GM13977 (cell line): ENCODE measurements at regions not wholly inside any gene's neighbourhood (a gene's known extent, or its start where the extent isn't known, plus 50 kb on each side); places are given as distances from the start of the nearest gene placed in this dataset.

Experiments
- DNase-seq: peaks from one replicate; pipeline ENCODE4 v3.0.0; 2012; ENCODE audit warnings: low spot score
- in situ Hi-C: fragments of 300-500 bp; cut with MboI; formaldehyde crosslinking; loops from one replicate; pipeline ENCODE4 v1.12.0; 2022; ENCODE audit warnings: low sequenced_read_pairs, low pct_unique_long_range_greater_than_20kb, mixed read lengths, inconsistent platforms; ENCODE audit not compliant: unreplicated experiment
- TF ChIP-seq, protein P1 (sequence below): IDR thresholded peaks from 2 replicates; pipeline ENCODE4 v1.5.1; 2012; ENCODE audit warnings: mild to moderate bottlenecking, control low read depth; ENCODE audit not compliant: insufficient read depth; ENCODE audit errors: extremely low read depth, missing control alignments

DNA sequence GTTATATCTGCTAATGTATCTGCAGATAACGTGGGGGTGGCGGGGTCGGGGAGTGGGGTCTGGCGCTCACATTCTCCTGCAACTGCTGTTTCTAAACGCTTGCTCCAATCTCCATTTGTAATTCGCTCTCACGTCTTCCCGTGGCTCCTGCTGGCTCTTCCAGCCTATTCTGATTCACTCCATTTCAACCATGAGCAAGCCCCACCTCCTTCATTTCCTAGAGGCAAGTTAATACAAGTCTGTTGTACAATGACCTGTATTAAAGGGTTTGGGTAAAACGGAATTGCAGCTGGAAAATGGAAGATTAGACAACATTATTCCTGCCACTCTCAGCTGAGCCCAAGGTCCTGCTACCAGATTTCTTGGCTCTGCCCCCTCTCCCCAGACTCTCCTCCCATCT lies 132.3 kb downstream of the CSNK2A3 start:
- in situ Hi-C loops: no loop called here
- TF ChIP-seq, protein P1, sequence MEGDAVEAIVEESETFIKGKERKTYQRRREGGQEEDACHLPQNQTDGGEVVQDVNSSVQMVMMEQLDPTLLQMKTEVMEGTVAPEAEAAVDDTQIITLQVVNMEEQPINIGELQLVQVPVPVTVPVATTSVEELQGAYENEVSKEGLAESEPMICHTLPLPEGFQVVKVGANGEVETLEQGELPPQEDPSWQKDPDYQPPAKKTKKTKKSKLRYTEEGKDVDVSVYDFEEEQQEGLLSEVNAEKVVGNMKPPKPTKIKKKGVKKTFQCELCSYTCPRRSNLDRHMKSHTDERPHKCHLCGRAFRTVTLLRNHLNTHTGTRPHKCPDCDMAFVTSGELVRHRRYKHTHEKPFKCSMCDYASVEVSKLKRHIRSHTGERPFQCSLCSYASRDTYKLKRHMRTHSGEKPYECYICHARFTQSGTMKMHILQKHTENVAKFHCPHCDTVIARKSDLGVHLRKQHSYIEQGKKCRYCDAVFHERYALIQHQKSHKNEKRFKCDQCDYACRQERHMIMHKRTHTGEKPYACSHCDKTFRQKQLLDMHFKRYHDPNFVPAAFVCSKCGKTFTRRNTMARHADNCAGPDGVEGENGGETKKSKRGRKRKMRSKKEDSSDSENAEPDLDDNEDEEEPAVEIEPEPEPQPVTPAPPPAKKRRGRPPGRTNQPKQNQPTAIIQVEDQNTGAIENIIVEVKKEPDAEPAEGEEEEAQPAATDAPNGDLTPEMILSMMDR: no peak
- DNase-seq: no peak

DNA sequence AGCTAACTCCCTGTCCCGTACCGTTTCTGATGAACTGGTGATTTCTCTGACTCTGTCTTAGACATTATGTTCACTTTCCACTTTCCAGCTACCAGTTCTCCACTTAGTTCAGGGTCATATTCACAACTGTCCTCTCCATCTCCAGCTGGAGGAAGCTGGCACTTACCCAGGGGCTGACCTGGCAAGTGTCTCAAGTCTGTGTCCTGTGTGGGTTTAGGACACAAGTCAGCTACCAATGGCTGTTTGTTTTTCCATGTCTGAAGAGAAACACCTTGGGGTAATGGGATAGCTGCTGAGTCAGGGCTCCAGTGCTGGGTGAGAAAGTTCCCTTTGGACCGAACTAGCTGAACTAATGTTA lies 134.4 kb downstream of the CSNK2A3 start:
- no peak for DNase-seq
- TF ChIP-seq, protein P1: no peak

DNA sequence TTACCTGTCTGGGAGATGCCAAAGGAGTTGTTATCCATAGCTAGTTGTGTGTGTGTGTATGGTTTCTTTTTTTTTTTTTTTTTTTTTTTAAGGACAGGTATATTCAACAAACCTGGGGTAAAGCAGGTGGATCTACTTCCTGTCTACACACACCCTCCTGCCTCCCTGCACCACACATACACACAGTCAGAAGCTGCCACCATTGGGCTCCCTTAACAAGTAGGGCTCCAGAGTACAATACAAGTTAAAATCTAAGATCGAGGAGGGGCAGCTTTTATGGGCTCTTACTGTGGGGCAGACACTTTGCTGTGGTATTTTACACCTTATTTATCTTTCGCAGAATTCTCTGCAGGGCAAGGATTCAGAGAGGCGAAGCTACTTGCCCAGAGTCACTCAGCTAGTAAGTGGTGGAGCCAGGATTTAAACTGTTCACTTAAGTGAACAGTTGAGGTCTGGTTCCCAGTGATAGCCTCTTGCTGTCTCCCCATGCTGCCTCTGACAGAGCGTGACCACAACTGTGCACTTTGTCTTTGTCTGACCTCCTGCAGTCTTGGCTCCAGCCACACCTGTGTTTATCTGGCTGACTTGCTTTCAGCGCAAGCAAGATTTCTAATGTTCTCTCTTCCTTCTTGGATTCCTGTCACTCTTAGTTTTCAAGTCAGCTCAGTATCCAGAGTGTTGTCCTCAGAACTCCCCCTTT lies 135.0 kb downstream of the CSNK2A3 start:
- TF ChIP-seq, protein P1: no peak
- no peak for DNase-seq
- in situ Hi-C loops: no loop called here

More for the DNA sequence above, 134.4 kb downstream of the CSNK2A3 start:
- in situ Hi-C loops: no loop called here

DNA sequence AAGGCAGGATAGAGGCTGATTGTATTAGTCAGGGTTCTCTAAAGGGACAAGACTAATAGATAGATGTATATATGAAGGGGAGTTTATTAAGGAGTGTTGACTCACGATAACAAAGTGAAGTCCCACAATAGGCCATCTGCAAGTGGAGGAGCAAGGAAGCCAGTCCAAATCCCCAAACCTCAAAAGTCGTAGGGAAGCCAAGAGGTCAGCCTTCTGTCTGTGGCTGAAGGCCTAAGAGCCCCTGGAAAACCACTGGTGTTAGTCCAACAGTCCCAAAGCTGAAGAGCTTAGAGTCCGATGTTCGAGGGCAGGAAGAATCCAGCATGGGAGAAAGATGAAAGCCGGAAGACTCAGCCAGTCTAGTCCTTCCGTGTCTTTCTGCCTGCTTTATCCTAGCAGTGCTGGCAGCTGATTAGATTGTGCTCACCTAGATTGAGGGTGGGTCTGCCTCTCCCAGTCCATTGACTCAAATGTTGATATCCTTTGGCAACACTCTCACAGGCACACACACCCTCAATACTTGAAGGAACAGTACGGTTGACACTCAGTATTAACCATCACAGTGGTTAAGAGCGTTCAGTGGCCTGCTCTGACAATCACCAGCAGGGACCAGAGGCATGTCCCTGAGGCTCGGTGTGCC lies 135.6 kb downstream of the CSNK2A3 start:
- no peak for DNase-seq
- in situ Hi-C loops: no loop called here
- TF ChIP-seq, protein P1: no peak

DNA sequence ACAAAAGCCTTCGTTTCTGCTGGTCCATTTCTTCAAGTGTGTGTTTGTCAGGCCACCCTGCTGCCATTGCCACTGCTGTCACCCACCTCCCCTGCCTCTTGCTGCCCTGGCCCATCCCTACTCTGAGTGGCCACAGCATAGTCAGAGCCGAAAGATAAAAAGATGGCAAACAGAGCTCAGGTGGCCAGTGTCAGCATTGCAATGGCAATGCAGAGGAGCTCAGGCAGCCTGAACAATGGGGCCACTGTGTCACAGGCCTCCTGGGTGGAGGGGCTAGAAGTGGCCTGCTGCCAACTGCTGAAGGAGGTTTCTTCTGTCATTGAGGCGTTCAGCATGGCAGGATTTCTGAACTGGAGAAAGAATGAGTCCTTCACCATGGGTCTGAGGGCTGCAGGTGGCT lies 137.1 kb downstream of the CSNK2A3 start:
- TF ChIP-seq, protein P1: no peak
- in situ Hi-C loops: no loop called here
- no peak for DNase-seq

DNA sequence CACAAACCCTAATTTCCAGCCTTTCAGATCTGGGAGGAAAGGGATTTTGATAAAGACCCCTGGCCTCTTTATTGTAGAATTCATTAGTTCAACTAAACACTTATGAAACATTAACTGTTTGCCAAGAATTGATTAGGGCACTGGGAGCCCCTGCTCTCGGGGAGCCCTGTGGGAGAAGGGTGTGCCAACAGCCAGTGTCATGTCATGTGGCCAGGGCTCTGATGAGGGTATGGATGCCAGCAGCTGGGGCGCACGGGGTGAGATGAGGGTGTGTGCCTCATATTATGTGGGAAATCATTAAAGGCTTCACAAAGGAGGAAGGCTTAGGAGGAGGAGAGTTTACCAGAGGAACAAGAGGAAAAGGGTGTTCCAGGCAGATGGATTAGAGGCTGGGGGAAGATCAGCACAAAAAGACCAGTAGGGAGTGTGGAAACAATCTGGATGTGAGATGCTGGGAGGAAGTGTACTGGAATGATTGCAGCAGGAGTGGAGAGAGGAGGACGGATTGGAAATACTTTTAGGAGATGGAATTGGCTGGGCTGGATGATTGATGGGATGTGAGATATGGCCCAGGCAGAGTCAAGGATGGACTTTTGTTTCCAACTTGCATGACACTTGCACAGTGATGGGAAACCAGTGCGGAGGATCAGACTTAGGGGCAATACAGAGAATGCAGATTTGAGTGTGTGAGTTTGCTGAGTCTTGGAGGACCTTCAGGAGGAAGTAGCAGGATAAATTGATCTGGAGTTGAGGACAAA lies 137.8 kb downstream of the CSNK2A3 start:
- no peak for DNase-seq
- in situ Hi-C loops: no loop called here
- TF ChIP-seq, protein P1: no peak
